ENCODE measurements at regions not wholly inside any gene's neighbourhood (a gene's known extent, or its start where the extent isn't known, plus 50 kb on each side); places are given as distances from the start of the nearest gene placed in this dataset.
A peak's percentile ranks its signal among the peaks of the same experiment; 100 is the strongest.

DNA sequence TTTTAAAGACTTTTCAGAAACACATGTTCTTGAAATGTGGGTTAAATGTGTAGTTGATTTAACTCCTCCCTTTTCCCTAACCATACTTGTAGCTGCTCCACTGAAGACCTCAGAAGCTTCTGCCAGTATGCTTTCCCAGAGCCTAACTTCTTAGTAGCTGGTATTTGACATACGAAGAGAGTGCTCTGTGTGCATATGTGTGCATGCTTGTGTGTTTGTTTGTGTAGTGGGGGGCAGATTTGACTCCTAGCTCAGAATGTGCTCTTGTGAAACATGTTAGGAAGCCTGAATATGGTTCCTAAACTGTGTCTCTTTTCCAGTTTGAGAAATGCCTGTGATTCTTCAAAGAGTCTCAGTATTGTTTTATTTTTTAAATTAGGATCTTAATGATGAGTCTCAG is 420.4 kb downstream of the PCNX1 start:
- H3K9me3 Mint-ChIP-seq, result no peaks in the 10 kb centered on the region
- no peaks in the 10 kb centered on the region for H3K27me3 Mint-ChIP-seq (ENCODE audit: low read depth in 2 of 2)
- H3K27ac ChIP-seq (ENCODE audit: low read length), result no peak overlapping the region
- no peaks in the 10 kb centered on the region for H3K36me3 ChIP-seq (ENCODE audit: control insufficient read depth, insufficient read depth, low read length)
- H3K27ac Mint-ChIP-seq, result peak overlapping the region; percentile 67 to 89
- H3K4me3 Mint-ChIP-seq, result no peak overlapping the region
- ATAC-seq (no peak), DNase-seq (no peak)
- intact Hi-C loops (cut with micrococcal nuclease), result no loop called here
- H3K4me1 ChIP-seq (ENCODE audit: control insufficient read depth, insufficient read depth, low read length), result peaks cover 12% of the 10 kb centered on the region
- WGBS (ENCODE audit: insufficient coverage), result 100% methylated on average over 1 of the region's 1 CpG
- no peaks in the 10 kb centered on the region for H3K9me3 ChIP-seq (ENCODE audit: control insufficient read depth, insufficient read depth, low read length)
- no peaks in the 10 kb centered on the region for H3K36me3 Mint-ChIP-seq
- no peak overlapping the region for H3K4me3 ChIP-seq (ENCODE audit: low read length)
- peaks cover 51 to 60% of the 10 kb centered on the region in 2 donors for H3K4me1 Mint-ChIP-seq
- H3K27me3 ChIP-seq (ENCODE audit: control insufficient read depth, insufficient read depth, low read length), result no peaks in the 10 kb centered on the region
- TF ChIP-seq, protein P1, sequence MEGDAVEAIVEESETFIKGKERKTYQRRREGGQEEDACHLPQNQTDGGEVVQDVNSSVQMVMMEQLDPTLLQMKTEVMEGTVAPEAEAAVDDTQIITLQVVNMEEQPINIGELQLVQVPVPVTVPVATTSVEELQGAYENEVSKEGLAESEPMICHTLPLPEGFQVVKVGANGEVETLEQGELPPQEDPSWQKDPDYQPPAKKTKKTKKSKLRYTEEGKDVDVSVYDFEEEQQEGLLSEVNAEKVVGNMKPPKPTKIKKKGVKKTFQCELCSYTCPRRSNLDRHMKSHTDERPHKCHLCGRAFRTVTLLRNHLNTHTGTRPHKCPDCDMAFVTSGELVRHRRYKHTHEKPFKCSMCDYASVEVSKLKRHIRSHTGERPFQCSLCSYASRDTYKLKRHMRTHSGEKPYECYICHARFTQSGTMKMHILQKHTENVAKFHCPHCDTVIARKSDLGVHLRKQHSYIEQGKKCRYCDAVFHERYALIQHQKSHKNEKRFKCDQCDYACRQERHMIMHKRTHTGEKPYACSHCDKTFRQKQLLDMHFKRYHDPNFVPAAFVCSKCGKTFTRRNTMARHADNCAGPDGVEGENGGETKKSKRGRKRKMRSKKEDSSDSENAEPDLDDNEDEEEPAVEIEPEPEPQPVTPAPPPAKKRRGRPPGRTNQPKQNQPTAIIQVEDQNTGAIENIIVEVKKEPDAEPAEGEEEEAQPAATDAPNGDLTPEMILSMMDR (IDR thresholded peaks at IDR 0.05), result no peak

DNA sequence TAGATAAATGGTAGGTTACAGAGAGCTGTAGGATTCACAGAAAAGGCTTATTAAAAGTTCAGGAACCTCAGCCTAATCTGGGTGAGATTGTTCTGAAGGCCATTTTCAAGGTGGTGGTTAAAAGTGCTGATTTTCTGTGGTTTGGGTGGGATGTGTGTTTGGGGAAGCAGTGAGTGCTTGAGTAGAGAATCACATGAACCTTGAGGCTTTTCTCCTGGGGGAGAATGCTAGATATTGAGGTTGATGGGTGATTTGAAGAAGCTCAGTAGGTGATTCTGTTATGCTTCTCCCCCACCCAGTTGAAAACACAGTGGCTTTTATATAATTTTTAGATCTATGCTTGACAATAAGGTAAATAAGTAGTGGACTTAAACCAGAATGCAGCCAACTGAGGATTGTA is 420.9 kb downstream of the PCNX1 start:
- ATAC-seq, result peak; percentile 24 to 60 (median 54)
- peak overlapping the region; percentile 67 to 89 for H3K27ac Mint-ChIP-seq
- TF ChIP-seq, protein P1 (IDR thresholded peaks at IDR 0.05), result no peak
- no peaks in the 10 kb centered on the region for H3K36me3 ChIP-seq (ENCODE audit: control insufficient read depth, insufficient read depth, low read length)
- peaks cover 46 to 55% of the 10 kb centered on the region in 2 donors for H3K4me1 Mint-ChIP-seq
- H3K27ac ChIP-seq (ENCODE audit: low read length), result peak overlapping the region; percentile 0
- H3K9me3 ChIP-seq (ENCODE audit: control insufficient read depth, insufficient read depth, low read length), result no peaks in the 10 kb centered on the region
- peak in 1 of 2 donors; percentile 19 for DNase-seq
- H3K4me3 Mint-ChIP-seq, result peak overlapping the region; percentile 1
- no peaks in the 10 kb centered on the region for H3K9me3 Mint-ChIP-seq
- intact Hi-C loops (cut with micrococcal nuclease), result no loop called here
- peaks cover 12% of the 10 kb centered on the region for H3K4me1 ChIP-seq (ENCODE audit: control insufficient read depth, insufficient read depth, low read length)
- no peaks in the 10 kb centered on the region for H3K27me3 ChIP-seq (ENCODE audit: control insufficient read depth, insufficient read depth, low read length)
- no peak overlapping the region for H3K4me3 ChIP-seq (ENCODE audit: low read length)
- H3K27me3 Mint-ChIP-seq (ENCODE audit: low read depth in 2 of 2), result no peaks in the 10 kb centered on the region
- H3K36me3 Mint-ChIP-seq, result no peaks in the 10 kb centered on the region

DNA sequence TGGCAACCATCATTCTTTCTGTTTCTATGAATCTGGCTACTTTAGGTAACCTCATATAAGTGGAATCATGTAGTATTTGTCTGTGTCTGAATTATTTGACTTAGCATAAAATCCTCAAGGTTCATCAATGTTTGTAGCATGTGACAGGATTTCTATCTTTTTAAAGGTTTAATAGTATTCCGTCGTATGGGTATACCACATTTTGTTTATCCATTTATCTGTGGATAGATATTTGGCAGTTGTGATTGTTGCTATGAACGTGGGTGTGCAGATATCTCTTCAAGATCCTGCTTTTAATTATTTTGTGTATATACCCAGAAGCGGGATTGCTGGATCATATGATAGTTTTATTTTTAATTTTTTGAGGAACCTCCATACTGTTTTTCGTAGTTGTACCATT is 421.7 kb downstream of the PCNX1 start:
- H3K36me3 ChIP-seq (ENCODE audit: control insufficient read depth, insufficient read depth, low read length), result no peaks in the 10 kb centered on the region
- H3K27me3 ChIP-seq (ENCODE audit: control insufficient read depth, insufficient read depth, low read length), result no peaks in the 10 kb centered on the region
- peaks cover 50 to 60% of the 10 kb centered on the region in 2 donors for H3K4me1 Mint-ChIP-seq
- 97% methylated on average over 3 of the region's 5 CpGs for WGBS (ENCODE audit: insufficient coverage)
- TF ChIP-seq, protein P1 (IDR thresholded peaks at IDR 0.05), result no peak
- H3K27ac Mint-ChIP-seq, result peak overlapping the region; percentile 67 to 89
- peaks cover 12% of the 10 kb centered on the region for H3K4me1 ChIP-seq (ENCODE audit: control insufficient read depth, insufficient read depth, low read length)
- DNase-seq, result no peak
- H3K36me3 Mint-ChIP-seq, result no peaks in the 10 kb centered on the region
- H3K27ac ChIP-seq (ENCODE audit: low read length), result no peak overlapping the region
- H3K9me3 ChIP-seq (ENCODE audit: control insufficient read depth, insufficient read depth, low read length), result no peaks in the 10 kb centered on the region
- no peak overlapping the region for H3K4me3 ChIP-seq (ENCODE audit: low read length)
- no peak for ATAC-seq
- H3K4me3 Mint-ChIP-seq, result no peak overlapping the region
- intact Hi-C loops (cut with micrococcal nuclease), result no loop called here
- H3K9me3 Mint-ChIP-seq, result no peaks in the 10 kb centered on the region
- no peaks in the 10 kb centered on the region for H3K27me3 Mint-ChIP-seq (ENCODE audit: low read depth in 2 of 2)

DNA sequence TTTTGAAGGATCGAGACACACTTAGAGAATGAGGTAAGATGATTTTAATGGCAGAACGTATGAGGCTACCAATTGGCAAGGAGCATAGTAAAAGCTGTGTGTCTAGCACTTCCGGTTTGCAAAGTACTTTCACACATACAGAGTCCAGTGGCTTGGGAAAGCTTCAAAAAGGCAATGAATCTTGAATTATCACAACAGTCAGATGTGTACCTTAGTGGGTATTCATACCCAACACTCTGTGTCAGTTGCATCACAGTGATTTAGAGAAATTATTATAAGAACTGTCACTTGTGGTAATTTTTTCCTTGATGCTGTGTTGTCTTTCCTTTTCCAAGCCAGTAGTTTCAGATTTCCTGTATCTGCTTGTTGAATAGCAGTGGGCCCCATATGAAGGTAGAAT is 424.1 kb downstream of the PCNX1 start:
- 78% methylated on average over 3 of the region's 3 CpGs for WGBS (ENCODE audit: insufficient coverage)
- H3K36me3 ChIP-seq (ENCODE audit: control insufficient read depth, insufficient read depth, low read length), result no peaks in the 10 kb centered on the region
- TF ChIP-seq, protein P1 (IDR thresholded peaks at IDR 0.05), result no peak
- no peak overlapping the region for H3K4me3 ChIP-seq (ENCODE audit: low read length)
- no peak overlapping the region for H3K4me3 Mint-ChIP-seq
- no peaks in the 10 kb centered on the region for H3K9me3 Mint-ChIP-seq
- DNase-seq, result no peak
- peaks cover 33 to 46% of the 10 kb centered on the region in 2 donors for H3K4me1 Mint-ChIP-seq
- H3K4me1 ChIP-seq (ENCODE audit: control insufficient read depth, insufficient read depth, low read length), result no peaks in the 10 kb centered on the region
- no peaks in the 10 kb centered on the region for H3K9me3 ChIP-seq (ENCODE audit: control insufficient read depth, insufficient read depth, low read length)
- intact Hi-C loops (cut with micrococcal nuclease), result no loop called here
- no peak for ATAC-seq
- no peak overlapping the region for H3K27ac Mint-ChIP-seq
- H3K36me3 Mint-ChIP-seq, result no peaks in the 10 kb centered on the region
- no peak overlapping the region for H3K27ac ChIP-seq (ENCODE audit: low read length)
- no peaks in the 10 kb centered on the region for H3K27me3 ChIP-seq (ENCODE audit: control insufficient read depth, insufficient read depth, low read length)
- H3K27me3 Mint-ChIP-seq (ENCODE audit: low read depth in 2 of 2), result no peaks in the 10 kb centered on the region
